ENCODE measurements at regions not wholly inside any gene's neighbourhood (a gene's known extent, or its start where the extent isn't known, plus 50 kb on each side); places are given as distances from the start of the nearest gene placed in this dataset.

DNA sequence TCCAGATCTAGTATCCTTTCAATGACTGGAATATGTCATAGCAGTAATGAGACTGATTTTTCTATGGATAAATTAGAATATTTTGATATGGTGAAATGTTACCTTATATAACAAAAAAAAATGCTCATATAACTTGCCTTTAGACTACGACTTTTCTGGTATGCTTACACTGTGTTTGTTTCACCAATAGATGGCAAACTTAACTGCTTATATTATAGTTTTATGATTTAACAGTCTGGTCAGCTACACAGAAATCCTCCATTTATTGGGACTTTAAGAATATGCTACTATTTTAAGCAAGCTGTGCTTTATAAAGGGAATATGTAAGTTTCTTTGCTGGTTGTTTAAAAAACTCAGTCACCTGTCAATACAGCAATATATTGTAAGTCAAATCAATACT is 205.6 kb downstream of the VGLL3 start:
- no peak overlapping the region for H3K9ac ChIP-seq (ENCODE audit: insufficient read depth, low read length)
- no peaks in the 10 kb centered on the region for H4K20me1 ChIP-seq (ENCODE audit: control insufficient read depth, extremely low read depth, insufficient read depth, low read length)
- no peak for TF ChIP-seq EZH2 (IDR thresholded peaks at IDR 0.05; ENCODE audit: low read length, missing control alignments)
- TF ChIP-seq, protein P1, sequence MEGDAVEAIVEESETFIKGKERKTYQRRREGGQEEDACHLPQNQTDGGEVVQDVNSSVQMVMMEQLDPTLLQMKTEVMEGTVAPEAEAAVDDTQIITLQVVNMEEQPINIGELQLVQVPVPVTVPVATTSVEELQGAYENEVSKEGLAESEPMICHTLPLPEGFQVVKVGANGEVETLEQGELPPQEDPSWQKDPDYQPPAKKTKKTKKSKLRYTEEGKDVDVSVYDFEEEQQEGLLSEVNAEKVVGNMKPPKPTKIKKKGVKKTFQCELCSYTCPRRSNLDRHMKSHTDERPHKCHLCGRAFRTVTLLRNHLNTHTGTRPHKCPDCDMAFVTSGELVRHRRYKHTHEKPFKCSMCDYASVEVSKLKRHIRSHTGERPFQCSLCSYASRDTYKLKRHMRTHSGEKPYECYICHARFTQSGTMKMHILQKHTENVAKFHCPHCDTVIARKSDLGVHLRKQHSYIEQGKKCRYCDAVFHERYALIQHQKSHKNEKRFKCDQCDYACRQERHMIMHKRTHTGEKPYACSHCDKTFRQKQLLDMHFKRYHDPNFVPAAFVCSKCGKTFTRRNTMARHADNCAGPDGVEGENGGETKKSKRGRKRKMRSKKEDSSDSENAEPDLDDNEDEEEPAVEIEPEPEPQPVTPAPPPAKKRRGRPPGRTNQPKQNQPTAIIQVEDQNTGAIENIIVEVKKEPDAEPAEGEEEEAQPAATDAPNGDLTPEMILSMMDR (conservative IDR thresholded peaks at IDR 0.05 in 1 of 2, IDR thresholded peaks at IDR 0.05 in 1 of 2; ENCODE audit: low read depth in 1 of 2, low read length in 2 of 2) = peak in 1 of 2 donors; percentile 52
- peak; percentile 48 to 81 for DNase-seq (ENCODE audit: low read depth in 2 of 2)
- H3K4me2 ChIP-seq (ENCODE audit: extremely low read depth, insufficient read depth, low read length) = no peak overlapping the region
- H3K4me3 ChIP-seq (replicated peaks in 1 of 4; ENCODE audit: control extremely low read depth in 1 of 4, insufficient read depth in 1 of 4, low read depth in 3 of 4, low read length in 4 of 4) = no peak overlapping the region
- H3K27me3 ChIP-seq (ENCODE audit: control insufficient read depth, insufficient read depth, low read length) = no peaks in the 10 kb centered on the region
- H2AFZ ChIP-seq (ENCODE audit: low read length) = no peak overlapping the region
- H3K9me3 ChIP-seq (ENCODE audit: control insufficient read depth, insufficient read depth, low read depth, low read length) = no peaks in the 10 kb centered on the region
- no peaks in the 10 kb centered on the region for H3K36me3 ChIP-seq (ENCODE audit: control insufficient read depth, insufficient read depth, low read length)
- no peaks in the 10 kb centered on the region for H3K79me2 ChIP-seq (ENCODE audit: control insufficient read depth, insufficient read depth, low read length)
- H3K27ac ChIP-seq (ENCODE audit: insufficient read depth, low read length) = no peak overlapping the region
- no peaks in the 10 kb centered on the region for H3K4me1 ChIP-seq (ENCODE audit: control insufficient read depth, extremely low read depth, insufficient read depth, low read length)

DNA sequence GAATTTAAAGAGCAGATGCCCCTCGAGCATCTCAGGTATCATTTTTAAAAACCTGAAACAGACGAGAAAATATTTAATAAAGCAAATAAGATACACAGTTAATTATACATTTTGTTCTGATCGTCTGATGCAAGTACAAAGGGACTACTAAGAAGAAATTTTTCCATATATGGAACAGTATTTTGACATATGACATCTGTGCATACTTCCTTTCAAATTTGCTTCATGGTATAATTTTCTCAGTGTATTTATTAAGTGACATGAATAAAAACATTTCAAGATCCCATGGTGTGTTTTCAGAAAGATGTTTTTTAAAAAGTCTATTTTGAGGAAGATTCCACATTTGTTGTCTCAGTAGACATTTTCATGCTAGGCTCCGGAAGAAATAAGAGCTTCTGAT is 208.1 kb downstream of the VGLL3 start:
- Histone ChIP-seq H3K27me3 (ENCODE audit: control insufficient read depth, insufficient read depth, low read length) (no peaks in the 10 kb centered on the region), H3K79me2 (ENCODE audit: control insufficient read depth, insufficient read depth, low read length) (no peaks in the 10 kb centered on the region), H3K27ac (ENCODE audit: insufficient read depth, low read length) (no peak overlapping the region), H3K4me2 (ENCODE audit: extremely low read depth, insufficient read depth, low read length) (no peak overlapping the region), H3K9me3 (ENCODE audit: control insufficient read depth, insufficient read depth, low read depth, low read length) (no peaks in the 10 kb centered on the region), H3K4me3 (replicated peaks in 1 of 4; ENCODE audit: control extremely low read depth in 1 of 4, insufficient read depth in 1 of 4, low read depth in 3 of 4, low read length in 4 of 4) (no peak overlapping the region), H3K9ac (ENCODE audit: insufficient read depth, low read length) (no peak overlapping the region), H3K36me3 (ENCODE audit: control insufficient read depth, insufficient read depth, low read length) (no peaks in the 10 kb centered on the region), H3K4me1 (ENCODE audit: control insufficient read depth, extremely low read depth, insufficient read depth, low read length) (no peaks in the 10 kb centered on the region), H4K20me1 (ENCODE audit: control insufficient read depth, extremely low read depth, insufficient read depth, low read length) (no peaks in the 10 kb centered on the region), H2AFZ (ENCODE audit: low read length) (no peak overlapping the region)
- DNase-seq (ENCODE audit: low read depth in 2 of 2) = peak in 1 of 2 donors; percentile 71
- TF ChIP-seq, protein P1 (conservative IDR thresholded peaks at IDR 0.05 in 1 of 2, IDR thresholded peaks at IDR 0.05 in 1 of 2; ENCODE audit: low read depth in 1 of 2, low read length in 2 of 2) = no peak
- TF ChIP-seq EZH2 (IDR thresholded peaks at IDR 0.05; ENCODE audit: low read length, missing control alignments) = no peak

- Histone ChIP-seq H3K27ac (ENCODE audit: insufficient read depth, low read length) (no peak overlapping the region), H3K27me3 (ENCODE audit: control insufficient read depth, insufficient read depth, low read length) (no peaks in the 10 kb centered on the region), H3K4me2 (ENCODE audit: extremely low read depth, insufficient read depth, low read length) (peak overlapping the region; percentile 33), H3K9ac (ENCODE audit: insufficient read depth, low read length) (no peak overlapping the region), H4K20me1 (ENCODE audit: control insufficient read depth, extremely low read depth, insufficient read depth, low read length) (no peaks in the 10 kb centered on the region), H3K4me3 (replicated peaks in 1 of 4; ENCODE audit: control extremely low read depth in 1 of 4, insufficient read depth in 1 of 4, low read depth in 3 of 4, low read length in 4 of 4) (no peak overlapping the region), H3K79me2 (ENCODE audit: control insufficient read depth, insufficient read depth, low read length) (no peaks in the 10 kb centered on the region), H3K4me1 (ENCODE audit: control insufficient read depth, extremely low read depth, insufficient read depth, low read length) (no peaks in the 10 kb centered on the region), H3K36me3 (ENCODE audit: control insufficient read depth, insufficient read depth, low read length) (no peaks in the 10 kb centered on the region), H3K9me3 (ENCODE audit: control insufficient read depth, insufficient read depth, low read depth, low read length) (no peaks in the 10 kb centered on the region), H2AFZ (ENCODE audit: low read length) (peak overlapping the region; percentile 59)
- DNase-seq (ENCODE audit: low read depth in 2 of 2) = peak; percentile 3 to 88
- TF ChIP-seq, protein P1 (conservative IDR thresholded peaks at IDR 0.05 in 1 of 2, IDR thresholded peaks at IDR 0.05 in 1 of 2; ENCODE audit: low read depth in 1 of 2, low read length in 2 of 2) = no peak
- TF ChIP-seq EZH2 (IDR thresholded peaks at IDR 0.05; ENCODE audit: low read length, missing control alignments) = no peak
These were observed 208.7 kb downstream of the VGLL3 start for GRCh38 chr3:86782286-86782685.
